ENCODE measurements at regions not wholly inside any gene's neighbourhood (a gene's known extent, or its start where the extent isn't known, plus 50 kb on each side); places are given as distances from the start of the nearest gene placed in this dataset.
A peak's percentile ranks its signal among the peaks of the same experiment; 100 is the strongest.
"Not testable (repeated sequence)": the region's sequence is repeated elsewhere in the genome, so short reads cannot be mapped to it uniquely, and the experiment has no call there.

DNA sequence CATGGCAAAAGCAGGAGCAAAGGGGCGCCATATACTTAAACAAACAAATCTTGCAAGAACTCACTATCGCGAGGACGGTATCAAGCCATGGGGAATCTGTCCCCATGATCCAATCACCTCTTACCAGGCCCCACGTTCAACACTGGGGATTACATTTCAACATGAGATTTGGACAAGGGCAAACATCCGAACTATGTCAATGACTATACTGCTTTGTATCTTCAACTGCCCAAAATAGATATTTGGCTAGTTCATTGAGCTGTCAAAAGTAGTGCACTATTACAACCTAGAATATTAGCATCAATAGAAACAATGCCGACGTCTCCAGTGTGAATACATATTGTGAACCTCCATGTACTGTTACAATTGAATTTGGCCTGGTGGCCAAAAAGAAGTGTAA lies 760.4 kb downstream of the MCTP2 start:
- no peak for DNase-seq (ENCODE audit: low read depth)

DNA sequence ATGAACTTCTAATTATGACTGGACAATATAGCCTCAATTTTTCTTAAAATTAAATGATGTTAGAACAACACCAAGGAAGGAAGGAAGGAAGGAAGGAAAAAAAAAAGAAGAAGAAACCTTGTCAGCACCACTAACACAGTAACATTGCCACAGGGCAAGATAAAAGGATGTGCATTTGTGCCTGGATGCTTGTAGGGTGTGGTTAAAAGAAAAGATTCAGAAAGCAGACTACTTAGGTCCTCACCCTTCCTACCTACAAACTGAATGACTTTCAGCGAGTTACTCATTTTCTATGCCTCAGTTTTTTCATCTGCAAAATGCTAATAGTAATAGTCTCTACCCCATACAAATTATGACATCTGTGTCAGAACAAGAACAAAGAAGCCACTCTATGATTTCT lies 778.3 kb downstream of the MCTP2 start:
- DNase-seq (ENCODE audit: low read depth), result no peak

DNA sequence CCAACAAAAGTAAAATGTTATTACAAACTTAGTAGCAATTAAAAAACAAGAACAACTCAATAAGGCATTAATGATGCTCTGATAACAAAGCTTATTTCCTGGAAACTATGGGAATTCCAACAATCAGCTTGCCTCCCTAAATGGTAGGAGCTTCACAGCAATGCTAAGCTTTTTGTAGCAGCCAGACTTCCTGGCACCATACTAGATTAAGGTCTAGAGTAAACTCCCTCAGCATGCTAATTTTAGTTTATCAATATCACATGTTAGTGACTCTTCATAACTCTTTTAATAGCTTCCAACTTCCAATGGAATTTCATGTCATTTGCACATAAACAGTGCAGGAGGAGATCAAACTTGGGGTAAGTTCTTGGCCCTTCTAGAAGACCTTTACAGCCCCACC lies 782.0 kb downstream of the MCTP2 start:
- DNase-seq (ENCODE audit: low read depth), result no peak

DNA sequence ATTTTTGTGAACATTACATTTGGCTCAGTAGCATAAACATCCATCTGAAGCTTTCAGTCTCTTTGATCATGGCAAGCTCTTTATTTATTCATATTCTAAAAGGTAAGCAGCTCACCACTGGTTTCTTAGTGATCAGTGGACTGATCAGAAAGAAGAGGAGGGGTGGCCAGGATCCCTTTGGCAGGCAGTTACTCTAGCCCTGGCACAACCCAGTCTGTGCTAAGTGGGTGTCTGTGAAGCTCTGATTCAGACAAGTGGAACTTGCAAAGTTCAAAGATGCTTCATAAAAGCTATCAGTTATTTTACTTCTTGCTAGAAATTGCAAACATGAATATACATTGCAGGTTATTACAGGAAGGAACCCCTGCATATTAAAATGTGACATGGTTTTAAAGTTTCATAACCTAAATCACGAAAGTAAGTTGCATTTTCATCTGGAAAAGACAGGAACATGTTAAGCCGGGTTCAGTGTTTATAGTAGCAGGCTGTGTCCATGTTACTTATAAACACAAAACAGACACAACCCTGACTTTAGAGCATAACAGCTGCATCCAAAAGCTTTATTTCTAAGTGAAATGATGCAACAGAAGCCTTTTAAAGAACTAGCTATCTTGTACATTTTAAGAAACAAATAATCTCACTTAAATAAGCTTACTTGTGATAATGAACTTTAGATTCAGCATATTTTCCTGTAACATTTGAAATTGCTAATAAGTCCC lies 785.3 kb downstream of the MCTP2 start:
- DNase-seq (ENCODE audit: low read depth), result no peak

DNA sequence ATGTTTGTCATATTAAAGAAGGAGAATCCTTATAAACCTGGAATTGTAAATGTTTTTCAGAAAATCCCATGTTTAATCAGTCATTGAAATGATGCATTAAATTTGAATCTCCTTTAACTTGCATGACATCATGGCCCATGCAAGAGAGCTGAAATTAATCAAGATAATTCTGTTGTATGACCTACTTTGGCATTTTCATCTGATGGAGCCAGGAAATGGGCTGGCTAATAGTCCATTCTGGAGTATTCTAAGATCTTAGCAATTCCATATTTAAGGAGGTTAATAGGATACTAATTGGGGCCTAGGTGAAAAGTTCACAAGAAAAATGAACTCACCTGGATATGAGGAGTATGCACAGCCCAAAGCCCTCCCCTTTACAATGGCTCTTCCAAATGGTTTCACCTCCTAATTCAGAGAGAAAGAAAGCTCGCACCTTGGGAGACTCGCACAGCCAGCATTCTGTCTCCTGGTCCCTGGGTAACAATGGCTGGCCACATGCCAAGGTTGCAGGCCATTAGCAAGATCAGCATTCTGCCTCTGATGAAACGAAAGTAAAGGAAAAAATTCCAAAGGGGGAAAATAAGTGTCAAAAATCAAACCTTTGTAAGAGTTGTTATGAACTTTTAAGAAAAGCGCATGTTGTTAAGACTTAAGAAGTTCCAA lies 786.4 kb downstream of the MCTP2 start:
- DNase-seq (ENCODE audit: low read depth), result no peak

DNA sequence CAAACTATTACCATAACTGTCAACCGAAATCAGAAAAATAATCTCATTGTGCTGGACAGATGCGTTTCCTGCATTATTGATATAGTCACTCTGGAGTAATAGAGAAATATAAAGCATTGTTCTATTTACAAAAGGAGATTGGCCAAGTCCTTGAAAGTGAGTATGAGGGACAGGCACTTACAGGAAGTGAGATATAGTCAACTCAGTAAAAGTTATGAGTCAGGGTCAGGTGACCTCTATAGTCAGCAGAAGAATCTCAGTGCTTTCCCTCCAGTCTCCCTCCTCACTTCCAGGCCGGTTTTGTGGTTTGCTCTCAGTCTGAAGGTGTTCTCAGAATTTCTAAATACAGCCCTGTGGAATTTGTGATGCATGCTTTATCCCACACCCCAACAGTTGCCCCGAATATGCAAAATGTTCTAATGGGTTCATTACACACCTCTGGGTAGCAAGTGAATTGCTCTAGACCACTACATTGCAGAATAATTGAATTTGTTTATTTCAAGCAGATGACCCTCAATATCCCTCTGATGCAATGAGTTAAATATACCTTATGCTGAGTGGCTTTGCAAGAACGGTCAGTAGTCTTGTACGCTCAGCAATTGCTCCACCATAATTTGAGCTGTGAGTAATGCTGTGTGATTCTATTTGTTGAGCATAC lies 787.7 kb downstream of the MCTP2 start:
- no peak for DNase-seq (ENCODE audit: low read depth)

DNA sequence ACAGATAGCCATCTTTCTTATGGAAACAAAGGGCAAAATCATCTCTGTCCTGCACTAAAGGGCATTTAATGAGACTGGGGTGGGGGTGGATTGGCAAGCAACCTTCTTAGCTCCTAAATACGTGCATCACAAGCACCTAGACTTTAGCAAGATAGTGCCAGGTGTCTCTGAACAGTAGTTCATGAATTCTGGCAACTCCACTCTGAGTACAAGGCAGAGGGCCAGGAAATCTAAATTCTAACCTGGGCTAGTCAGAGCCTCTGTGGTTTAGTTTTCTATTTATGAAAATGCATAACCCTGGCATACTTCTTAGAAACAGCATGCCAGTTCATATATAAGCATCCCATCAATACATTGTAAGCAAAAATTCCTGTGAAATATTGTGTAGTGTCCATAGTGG lies 788.5 kb downstream of the MCTP2 start:
- DNase-seq (ENCODE audit: low read depth), result no peak

DNA sequence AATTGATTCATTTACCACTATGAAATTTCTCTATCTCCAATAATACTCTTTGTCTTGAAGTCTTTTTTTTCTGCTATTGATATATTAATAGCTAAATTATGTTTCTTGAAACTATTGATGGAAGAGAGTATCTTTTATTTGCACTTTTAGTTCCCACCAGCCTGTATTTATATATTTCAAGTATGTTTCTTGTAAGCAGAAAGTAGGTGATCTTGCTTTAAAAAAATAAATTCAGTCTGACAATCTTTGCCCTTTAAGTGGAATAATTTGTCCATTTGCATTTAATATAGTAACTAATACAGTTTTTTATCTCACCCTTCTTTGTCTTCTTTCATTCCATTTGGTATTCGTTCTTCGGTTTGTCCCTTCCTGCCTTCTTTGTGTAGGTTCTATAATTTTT lies 790.5 kb downstream of the MCTP2 start:
- DNase-seq (ENCODE audit: low read depth), result no peak

DNA sequence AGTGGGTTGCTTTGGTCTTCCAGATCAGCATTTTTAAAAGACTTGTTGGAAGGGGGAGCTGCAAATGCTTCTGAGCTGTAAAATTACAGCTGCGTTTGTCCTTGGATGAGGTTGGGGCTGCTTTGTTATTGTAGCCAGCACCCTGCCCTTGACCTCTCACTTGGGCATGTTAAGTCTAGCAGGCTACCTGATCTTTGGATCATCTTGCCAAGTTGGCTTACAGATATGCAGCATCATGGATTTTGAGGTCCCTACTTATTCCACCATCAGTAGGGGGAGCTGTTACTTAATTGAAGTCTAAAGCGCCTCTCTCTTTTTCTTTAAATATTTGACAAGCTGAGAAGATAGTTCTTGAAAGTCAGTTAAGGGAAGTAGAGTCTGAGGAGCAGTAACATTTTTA lies 793.0 kb downstream of the MCTP2 start:
- no peak for DNase-seq (ENCODE audit: low read depth)

DNA sequence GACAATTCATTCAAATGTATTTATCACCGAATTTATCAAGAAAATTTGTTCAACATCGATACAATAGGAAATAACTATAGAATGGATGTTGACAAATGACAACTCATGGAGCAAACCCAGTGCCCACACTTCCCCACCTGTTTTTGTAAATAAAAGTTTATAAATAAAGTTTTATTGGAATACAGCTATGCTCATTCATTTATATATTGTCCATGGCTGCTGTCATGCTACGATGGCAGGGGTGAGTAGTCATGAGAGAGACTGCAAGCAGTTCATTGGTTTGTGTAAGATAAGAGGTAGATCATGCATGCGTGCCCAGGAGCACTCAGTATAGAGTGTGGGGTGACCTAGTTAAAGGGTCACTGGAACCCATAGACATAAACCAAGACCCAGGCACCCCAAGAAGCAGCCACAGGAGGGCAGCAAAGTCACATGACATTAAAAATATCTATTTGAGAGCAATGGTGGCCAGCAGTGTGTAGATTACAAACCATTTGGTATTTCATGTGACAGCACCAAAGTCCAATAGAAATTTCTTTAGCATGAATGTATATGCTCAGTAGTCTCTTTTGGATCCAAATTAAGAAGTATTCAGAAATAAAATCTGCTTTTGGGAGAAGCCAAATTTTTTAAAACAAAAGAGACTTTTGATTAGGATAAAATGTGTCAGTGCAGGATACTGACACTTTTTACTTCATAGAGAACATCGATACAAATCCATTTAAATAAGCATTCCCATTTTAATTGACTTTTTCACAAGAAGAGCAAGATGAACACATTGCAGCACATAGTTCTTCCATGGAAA lies 794.8 kb downstream of the MCTP2 start:
- DNase-seq (ENCODE audit: low read depth), result peak; percentile 3

DNA sequence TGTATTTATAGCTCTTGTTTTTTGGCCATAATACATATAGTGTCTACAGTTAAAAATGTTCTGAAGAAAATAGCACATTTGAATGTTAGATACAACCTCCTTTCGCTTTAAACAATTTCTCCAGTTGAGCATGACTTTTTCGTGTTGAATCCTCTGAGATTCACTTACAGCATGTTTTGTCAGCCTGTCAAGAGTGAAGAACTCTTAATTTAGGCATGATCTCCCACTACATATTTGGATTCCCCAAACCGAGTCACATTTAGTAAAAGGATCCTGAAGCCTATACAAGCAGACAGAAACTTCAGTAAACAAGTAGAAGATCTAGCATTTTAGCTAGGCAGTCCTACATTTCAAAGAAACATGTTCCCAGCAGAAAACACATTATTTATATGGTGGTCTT lies 796.6 kb downstream of the MCTP2 start:
- no peak for DNase-seq (ENCODE audit: low read depth)

DNA sequence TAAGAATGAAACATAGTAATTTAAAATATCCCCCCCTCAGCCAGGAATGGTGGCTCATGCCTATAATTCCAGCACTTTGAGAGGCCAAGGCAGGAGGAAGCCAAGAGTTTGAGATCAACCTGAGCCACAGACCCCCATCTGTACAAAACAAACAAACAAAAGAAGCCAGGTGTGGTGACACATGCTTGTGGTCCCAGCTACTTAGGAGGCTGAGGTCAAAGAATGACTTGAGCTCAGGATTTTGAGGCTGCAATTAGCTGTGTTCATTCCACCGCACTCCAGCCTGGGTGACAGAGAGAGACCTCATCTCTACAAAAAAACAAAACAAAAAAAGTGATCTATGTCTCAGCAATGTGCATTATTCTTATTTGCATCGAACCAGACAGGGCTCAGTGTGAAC lies 800.8 kb downstream of the MCTP2 start:
- no peak for DNase-seq (ENCODE audit: low read depth)

DNA sequence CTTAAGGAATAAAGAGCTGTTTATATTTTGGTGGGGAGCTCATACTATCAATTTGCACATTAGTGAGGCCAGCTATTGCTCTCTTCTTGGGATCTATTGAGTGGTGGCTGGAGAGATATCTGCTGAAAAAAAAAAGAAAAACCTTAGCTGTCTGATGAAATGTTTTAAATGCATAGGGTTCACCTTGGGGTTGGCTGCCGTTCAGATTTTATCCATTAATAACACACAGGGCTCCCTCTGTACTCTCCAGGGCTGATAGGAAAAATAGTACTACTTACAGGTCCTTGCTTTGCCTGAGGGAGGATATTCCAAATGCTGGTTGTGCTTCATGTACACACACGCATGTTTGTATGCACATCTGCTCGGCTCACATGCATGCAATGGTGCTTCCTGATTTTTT lies 803.7 kb downstream of the MCTP2 start:
- DNase-seq (ENCODE audit: low read depth), result no peak

DNA sequence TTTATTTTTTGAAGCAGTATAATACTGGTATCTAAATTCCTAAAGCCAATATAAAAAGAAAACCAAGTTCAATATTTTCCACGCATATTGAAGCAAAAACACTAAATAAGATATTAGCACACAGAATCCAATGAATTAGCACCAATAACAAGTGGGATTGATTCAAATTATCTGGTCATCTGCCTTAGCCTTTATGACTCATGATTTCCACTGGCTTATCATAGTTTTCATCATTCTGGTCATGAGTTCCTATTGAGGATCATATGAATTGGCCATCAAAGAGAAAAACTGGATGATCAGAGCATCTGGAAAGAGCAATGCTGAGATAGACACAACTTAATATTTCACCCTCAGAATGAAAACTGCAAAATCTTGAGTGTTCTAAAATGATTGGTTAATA lies 809.9 kb downstream of the MCTP2 start:
- no peak for DNase-seq (ENCODE audit: low read depth)

DNA sequence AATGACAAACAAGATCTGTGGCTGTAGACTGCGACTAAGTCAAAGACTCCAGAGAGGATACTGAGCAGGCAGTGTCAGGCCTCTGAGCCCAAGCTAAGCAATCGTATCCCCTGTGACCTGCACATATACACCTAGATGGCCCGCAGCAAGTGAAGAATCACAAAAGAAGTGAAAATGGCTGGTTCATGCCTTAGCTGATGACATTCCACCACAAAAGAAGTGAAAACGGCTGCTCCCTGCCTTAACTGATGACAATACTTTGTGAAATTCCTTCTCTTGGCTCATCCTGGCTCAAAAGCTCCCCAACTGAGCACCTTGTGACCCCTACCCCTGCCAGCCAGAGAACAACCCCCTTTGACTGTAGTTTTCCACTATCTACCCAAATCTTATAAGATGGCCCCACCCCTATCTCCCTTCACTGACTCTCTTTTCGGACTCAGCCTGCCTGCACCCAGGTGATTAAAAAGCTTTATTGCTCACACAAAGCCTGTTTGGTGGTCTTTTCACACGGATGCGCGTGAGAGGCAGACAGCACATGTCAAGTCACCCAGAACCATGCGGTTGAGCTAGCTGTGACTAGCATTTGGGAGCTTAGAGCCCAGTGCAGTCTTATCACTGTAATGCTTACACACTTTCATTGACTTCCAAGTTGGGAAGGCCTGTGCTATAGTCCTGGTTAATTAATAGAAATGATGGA lies 812.0 kb downstream of the MCTP2 start:
- not testable (repeated sequence) for DNase-seq (ENCODE audit: low read depth)

DNA sequence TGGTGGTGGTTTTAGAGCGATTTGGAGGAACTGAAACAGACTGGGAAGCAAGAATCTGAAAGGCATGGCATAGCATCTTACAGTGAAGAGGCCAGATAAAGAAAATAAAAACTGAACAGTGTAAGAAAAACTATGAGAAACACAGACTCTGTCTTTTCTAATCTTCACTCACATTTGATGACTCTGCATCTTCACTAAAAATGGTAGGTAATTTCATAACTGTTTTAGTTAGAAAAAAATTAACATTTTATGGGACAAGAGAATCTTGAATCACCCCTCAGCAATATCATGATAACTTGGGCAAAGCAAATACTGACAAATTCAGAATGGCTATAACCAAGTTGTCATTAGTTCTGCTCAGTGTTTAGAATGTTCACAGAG lies 812.6 kb downstream of the MCTP2 start:
- no peak for DNase-seq (ENCODE audit: low read depth)

DNA sequence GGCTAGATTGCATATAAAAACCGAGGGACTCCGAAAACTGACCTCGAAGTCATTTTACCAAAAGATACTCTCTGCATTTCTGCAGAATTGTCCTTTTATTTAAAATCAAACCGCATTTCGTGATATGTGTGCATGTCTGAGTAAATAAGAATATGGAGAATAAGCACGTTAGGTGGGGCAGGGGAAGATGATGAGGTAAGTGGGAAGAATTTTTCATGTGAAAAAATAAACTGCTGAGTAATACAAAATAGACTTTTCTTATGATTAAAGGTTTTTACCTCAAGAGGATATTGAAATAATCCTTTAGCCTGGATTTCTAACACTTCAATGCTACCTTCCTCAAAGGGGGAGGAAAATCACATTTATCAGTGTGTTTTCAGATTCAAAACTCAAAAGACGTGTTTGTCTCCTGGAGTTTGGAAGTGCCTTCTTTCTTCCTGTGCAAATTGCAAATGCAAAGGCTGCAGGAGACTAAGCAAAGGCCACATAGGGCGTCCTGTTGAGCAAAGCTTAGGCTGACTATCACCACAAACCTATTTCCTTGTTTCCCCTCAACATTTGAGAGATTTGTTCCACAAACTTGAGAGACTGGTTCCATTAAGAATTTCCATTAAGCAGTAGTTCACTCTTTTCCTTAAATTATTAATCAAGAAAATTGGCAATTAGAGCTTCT lies 813.5 kb downstream of the MCTP2 start:
- no peak for DNase-seq (ENCODE audit: low read depth)

DNA sequence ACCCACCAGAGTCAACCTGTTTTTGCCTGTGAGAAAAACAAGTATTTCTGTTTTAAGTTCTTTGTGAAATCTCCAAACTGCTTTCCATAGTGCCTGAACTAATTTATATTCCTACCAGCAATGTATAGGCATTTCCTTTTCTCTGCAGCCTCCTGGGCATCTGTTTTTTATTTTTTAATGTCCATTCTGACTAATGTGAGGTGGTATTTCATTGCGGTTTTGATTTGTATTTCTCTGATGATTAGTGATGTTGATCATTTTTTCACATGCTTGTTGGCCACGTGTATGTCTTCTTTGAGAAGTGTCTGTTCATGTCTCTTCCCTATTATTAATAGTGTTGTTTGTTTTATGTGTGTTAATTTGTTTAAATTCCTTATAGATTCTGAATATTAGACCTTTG lies 820.5 kb downstream of the MCTP2 start:
- no peak for DNase-seq (ENCODE audit: low read depth)

DNA sequence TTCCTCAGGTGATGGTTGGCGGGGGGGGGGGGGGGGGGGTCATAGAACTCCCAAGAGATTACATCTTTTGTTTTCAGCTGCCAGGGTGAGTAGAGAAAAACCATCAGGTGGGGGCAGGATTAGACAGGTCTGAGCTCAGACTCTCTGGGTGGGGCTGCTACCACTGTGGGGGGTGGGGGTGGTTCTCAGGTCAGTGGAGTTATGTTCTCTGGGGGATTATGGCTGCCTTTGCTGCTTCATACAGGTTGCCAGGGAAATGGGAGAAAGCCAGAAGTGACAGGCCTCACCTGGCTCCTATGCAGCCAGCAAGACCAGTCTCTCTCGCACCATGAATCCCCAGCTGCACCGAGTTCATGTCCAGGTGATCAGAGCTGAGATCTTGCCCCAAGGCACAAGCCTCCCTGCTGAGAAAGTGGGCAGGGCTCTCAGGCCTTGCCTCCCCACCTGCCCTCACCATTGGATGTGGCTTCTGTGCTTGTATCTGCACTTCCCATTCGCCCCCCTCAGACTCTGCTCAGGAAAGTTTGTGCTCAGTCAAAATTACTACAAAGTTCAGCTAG lies 828.1 kb downstream of the MCTP2 start:
- DNase-seq (ENCODE audit: low read depth), result no peak

DNA sequence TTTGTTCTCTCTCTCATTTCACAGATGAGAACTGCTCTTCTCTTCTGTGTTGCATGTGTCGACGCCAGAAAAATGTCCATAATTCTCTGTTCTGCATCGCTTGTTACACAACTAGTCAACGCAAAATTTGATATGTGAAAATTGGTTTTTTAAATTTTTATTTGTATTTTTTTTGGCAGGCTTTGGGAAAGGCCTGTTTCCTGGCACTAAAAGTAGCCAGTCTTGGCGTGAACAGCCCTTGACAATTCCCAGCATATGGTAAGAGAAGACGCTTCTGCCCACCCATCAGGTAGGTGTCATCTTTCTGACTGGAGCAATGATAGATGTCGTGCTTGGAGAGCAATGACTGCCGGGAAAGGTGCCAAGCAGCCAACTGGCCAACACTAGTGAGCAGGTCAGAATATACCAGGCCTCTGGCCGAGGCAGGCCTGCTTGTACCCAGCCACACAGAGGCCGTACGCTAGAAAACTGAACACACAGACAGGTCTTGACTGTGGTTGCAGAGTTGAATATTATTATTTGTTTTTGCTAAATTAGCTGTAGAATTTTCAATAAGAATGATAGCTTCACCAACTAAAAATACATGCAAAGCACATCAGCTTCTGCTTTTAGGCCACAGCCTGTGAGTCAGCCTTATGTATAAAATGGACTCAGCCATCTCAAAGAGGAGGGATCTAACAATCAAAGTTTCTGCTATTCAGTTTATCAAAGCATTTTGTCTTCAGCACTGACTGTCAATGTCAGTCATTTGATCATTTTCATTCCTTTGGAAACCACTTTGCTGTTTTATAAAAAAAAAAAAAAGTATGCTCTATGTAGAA lies 837.5 kb downstream of the MCTP2 start:
- no peak for DNase-seq (ENCODE audit: low read depth)

Data from stimulated activated CD8-positive, alpha-beta memory T cell treated with anti-CD3 and anti-CD28 coated beads, Interleukin-7, amount 100 ng/mL, for 24 hours (primary cell).